ENCODE measurements at regions not wholly inside any gene's neighbourhood (a gene's known extent, or its start where the extent isn't known, plus 50 kb on each side); places are given as distances from the start of the nearest gene placed in this dataset.

DNA sequence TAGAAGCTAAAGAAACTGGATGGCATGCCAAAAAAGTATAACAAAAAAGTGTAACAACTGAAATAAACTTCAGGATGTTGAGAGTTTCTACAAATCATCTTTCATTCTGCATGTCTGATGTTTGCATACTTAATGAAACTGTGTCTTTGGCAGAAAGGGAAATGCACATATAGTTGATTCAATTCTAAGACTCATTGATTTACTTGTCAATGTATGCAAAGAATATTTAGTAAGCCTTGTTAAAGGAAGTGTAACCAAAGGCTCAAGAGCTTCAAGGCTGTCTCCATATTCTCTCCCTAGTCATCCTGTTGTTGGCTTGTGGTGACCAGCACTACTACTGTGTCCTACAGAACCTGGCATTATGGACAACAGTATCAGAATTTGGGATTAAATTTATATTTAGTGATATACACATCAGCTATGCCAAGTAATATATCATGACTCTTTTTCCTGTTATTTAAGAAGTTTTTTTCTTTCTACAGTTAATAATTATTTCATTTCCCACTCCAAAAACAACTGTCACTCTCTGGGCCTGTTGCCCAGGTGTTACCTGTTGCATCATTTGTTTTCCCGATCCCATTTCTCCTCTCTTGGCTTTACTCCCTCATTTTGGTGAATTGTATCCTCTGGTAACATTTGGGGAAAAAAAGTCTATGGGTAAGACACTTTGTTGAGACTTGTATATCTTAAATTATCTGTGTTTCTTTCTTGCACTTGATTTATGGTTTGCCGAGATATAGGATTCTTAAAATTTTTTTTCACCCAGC is 226.6 kb upstream of the BMPER start:
- Histone ChIP-seq H3K4me2 (ENCODE audit: insufficient read depth, low read length) (no peak overlapping the region), H4K20me1 (replicated peaks; ENCODE audit: control insufficient read depth, insufficient read depth, low read length) (no peaks in the 10 kb centered on the region), H3K27ac (ENCODE audit: extremely low read depth, low read depth, low read length) (no peak overlapping the region), H3K27me3 (ENCODE audit: control insufficient read depth in 2 of 2, insufficient read depth in 2 of 2, low read length in 2 of 2) (no peaks in the 10 kb centered on the region), H3K9me1 (ENCODE audit: control insufficient read depth, insufficient read depth, low read length) (no peaks in the 10 kb centered on the region), H3K9me3 (replicated peaks; ENCODE audit: control insufficient read depth, insufficient read depth, low read depth, low read length) (no peaks in the 10 kb centered on the region), H3K79me2 (ENCODE audit: control insufficient read depth, insufficient read depth, low read length) (no peaks in the 10 kb centered on the region), H3K9ac (ENCODE audit: insufficient read depth in 1 of 2, low read depth in 2 of 2, low read length in 2 of 2) (no peak overlapping the region), H2AFZ (ENCODE audit: low read depth, low read length) (no peak overlapping the region), H3K4me3 (no peak overlapping the region), H3K36me3 (ENCODE audit: control insufficient read depth, insufficient read depth, low read length) (no peaks in the 10 kb centered on the region), H3K4me1 (replicated peaks in 1 of 2; ENCODE audit: control insufficient read depth in 2 of 2, insufficient read depth in 2 of 2, low read length in 2 of 2) (no peaks in the 10 kb centered on the region)
- BruUV-seq (replicated peaks): no TSS peak
- in situ Hi-C loops (cut with MboI): no loop called here
- intact Hi-C loops (cut with micrococcal nuclease): no loop called here
- no peak for TF ChIP-seq SREBF2 (CRISPR knock-in tag; IDR thresholded peaks at IDR 0.05)
- no peak for TF ChIP-seq CBX8 (IDR thresholded peaks at IDR 0.05; ENCODE audit: borderline replicate concordance, extremely low read depth, low read depth, low read length, poor library complexity, severe bottlenecking)
- no peak for TF ChIP-seq SREBF1 (IDR thresholded peaks at IDR 0.05; ENCODE audit: borderline replicate concordance, low read depth, low read length)
- no peak for TF ChIP-seq ASH1L (IDR thresholded peaks at IDR 0.05; ENCODE audit: borderline replicate concordance, low read depth, partially characterized antibody)
- no peak for TF ChIP-seq BCOR (IDR thresholded peaks at IDR 0.05)
- TF ChIP-seq ZNF347 (CRISPR knock-in tag; IDR thresholded peaks at IDR 0.05; ENCODE audit: low read depth): no peak
- no peak for TF ChIP-seq EWSR1 (IDR thresholded peaks at IDR 0.05; ENCODE audit: borderline replicate concordance, low read depth, partially characterized antibody)
- TF ChIP-seq, protein P1, sequence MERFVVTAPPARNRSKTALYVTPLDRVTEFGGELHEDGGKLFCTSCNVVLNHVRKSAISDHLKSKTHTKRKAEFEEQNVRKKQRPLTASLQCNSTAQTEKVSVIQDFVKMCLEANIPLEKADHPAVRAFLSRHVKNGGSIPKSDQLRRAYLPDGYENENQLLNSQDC (CRISPR knock-in tag; IDR thresholded peaks at IDR 0.05): no peak
- TF ChIP-seq, protein P2, sequence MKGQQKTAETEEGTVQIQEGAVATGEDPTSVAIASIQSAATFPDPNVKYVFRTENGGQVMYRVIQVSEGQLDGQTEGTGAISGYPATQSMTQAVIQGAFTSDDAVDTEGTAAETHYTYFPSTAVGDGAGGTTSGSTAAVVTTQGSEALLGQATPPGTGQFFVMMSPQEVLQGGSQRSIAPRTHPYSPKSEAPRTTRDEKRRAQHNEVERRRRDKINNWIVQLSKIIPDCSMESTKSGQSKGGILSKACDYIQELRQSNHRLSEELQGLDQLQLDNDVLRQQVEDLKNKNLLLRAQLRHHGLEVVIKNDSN (CRISPR knock-in tag; IDR thresholded peaks at IDR 0.05): no peak
- no peak for TF ChIP-seq SRSF3 (IDR thresholded peaks at IDR 0.05; ENCODE audit: insufficient read depth, low read length)
- no peak for TF ChIP-seq FOXP1 (CRISPR knock-in tag; IDR thresholded peaks at IDR 0.05)
- TF ChIP-seq, protein P3, sequence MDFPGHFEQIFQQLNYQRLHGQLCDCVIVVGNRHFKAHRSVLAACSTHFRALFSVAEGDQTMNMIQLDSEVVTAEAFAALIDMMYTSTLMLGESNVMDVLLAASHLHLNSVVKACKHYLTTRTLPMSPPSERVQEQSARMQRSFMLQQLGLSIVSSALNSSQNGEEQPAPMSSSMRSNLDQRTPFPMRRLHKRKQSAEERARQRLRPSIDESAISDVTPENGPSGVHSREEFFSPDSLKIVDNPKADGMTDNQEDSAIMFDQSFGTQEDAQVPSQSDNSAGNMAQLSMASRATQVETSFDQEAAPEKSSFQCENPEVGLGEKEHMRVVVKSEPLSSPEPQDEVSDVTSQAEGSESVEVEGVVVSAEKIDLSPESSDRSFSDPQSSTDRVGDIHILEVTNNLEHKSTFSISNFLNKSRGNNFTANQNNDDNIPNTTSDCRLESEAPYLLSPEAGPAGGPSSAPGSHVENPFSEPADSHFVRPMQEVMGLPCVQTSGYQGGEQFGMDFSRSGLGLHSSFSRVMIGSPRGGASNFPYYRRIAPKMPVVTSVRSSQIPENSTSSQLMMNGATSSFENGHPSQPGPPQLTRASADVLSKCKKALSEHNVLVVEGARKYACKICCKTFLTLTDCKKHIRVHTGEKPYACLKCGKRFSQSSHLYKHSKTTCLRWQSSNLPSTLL (IDR thresholded peaks at IDR 0.05): no peak
- no peak for TF ChIP-seq TAF1 (IDR thresholded peaks at IDR 0.05; ENCODE audit: control insufficient read depth, extremely low read depth, insufficient read depth, low read length, severe bottlenecking)
- no peak for TF ChIP-seq KDM5B (IDR thresholded peaks at IDR 0.05; ENCODE audit: insufficient replicate concordance, low read depth, low read length)
- no peak for TF ChIP-seq CBFB (CRISPR knock-in tag; IDR thresholded peaks at IDR 0.05)
- TF ChIP-seq ELF2 (CRISPR knock-in tag; IDR thresholded peaks at IDR 0.05): no peak
- no peak for TF ChIP-seq MCM7 (IDR thresholded peaks at IDR 0.05)
- TF ChIP-seq DMBX1 (CRISPR knock-in tag; IDR thresholded peaks at IDR 0.05; ENCODE audit: borderline replicate concordance): no peak
- no peak for TF ChIP-seq NONO (IDR thresholded peaks at IDR 0.05; ENCODE audit: low read depth in 2 of 2, low read length in 1 of 2)
- no peak for TF ChIP-seq MTA2 (IDR thresholded peaks at IDR 0.05; ENCODE audit: low read depth)
- 0% methylated on average over 2 of the region's 2 CpGs for WGBS (ENCODE audit: insufficient coverage, low coverage, missing lambda C conversion rate)
- ChIA-PET POLR2A (no interaction called here), CTCF (ENCODE audit: low intra/inter-chr PET ratio) (no interaction called here)
- FAIRE-seq (no peak), DNase-seq (ENCODE audit: extremely low read depth in 1 of 4, low spot score in 3 of 4) (no peak), ATAC-seq (no peak)
